Upper lobe of left lung (tissue), 4 donors: ENCODE measurements at regions not wholly inside any gene's neighbourhood (a gene's known extent, or its start where the extent isn't known, plus 50 kb on each side); places are given as distances from the start of the nearest gene placed in this dataset.

Source experiments
- CTCF ChIP-seq, 6 experiments: fragments of 450-650 bp in 4 of 6; fragments of 200-600 bp in 2 of 6; sonication (generic) in 2 of 6; IDR thresholded peaks; one replicate each; pipeline ENCODE4 v1.5.1; 2016 to 2019; ENCODE audit warnings: antibody characterized with exemption in 6 of 6
- EP300 ChIP-seq, 4 donors: sonication (generic); formaldehyde crosslinking; IDR thresholded peaks; one replicate each; pipeline ENCODE4 v1.5.1; 2017; ENCODE audit warnings: antibody characterized with exemption in 4 of 4, control low read depth in 2 of 4

DNA sequence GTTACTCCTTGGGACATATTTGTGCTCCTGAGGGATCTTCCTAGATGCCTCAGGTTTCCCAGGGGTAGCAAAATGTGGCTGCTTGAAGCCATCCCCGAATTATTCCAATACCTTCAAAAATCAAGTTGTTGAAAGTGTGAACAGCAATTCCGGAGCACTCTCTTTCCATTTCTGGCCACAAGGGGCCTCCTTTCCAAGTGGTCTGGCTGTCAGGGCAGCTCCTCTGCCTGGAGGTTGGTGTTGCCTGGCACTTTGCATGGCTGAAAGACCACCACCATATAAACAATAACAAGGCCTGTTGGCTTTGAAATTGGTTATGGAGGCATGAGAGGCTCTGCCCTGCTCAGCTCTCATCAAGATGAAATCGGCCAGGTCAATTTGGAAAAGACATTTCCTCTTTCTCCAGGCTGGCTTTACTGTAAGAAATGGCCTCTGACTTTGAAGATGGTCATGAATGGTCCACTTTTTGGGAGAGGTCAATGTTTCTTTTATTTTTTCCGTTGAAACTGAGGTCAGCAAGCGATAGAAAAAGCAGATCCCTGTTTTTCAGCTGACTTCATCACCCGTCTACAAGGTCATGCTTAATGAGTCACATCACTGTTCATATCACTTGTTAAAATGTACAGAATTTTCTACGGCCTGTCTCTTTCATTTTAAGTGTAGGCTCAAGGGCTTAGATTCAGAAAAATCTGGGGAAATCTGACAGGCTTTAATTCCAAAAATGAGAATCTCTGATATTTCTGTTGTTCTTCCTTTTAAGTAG lies 481.1 kb upstream of the ZNF608 start:
- TF ChIP-seq CTCF (IDR thresholded peaks at IDR 0.05) = peak in 1 of 6 experiments; percentile 17
- no peak for TF ChIP-seq EP300 (IDR thresholded peaks at IDR 0.05)
